ENCODE measurements at regions not wholly inside any gene's neighbourhood (a gene's known extent, or its start where the extent isn't known, plus 50 kb on each side); places are given as distances from the start of the nearest gene placed in this dataset.

- Histone ChIP-seq H3K27ac (ENCODE audit: low read length) (no peak overlapping the region), H3K9me3 (ENCODE audit: control insufficient read depth in 1 of 2, low read length in 2 of 2) (no peaks in the 10 kb centered on the region), H3K36me3 (ENCODE audit: control insufficient read depth in 1 of 2, insufficient read depth in 2 of 2, low read length in 2 of 2) (no peaks in the 10 kb centered on the region), H3K27me3 (ENCODE audit: low read depth, low read length) (no peaks in the 10 kb centered on the region), H3K4me3 (ENCODE audit: low read depth in 1 of 2, low read length in 2 of 2) (no peak overlapping the region), H3K4me1 (ENCODE audit: control insufficient read depth in 1 of 2, insufficient read depth in 2 of 2, low read length in 2 of 2) (peaks cover 0 to 13% of the 10 kb centered on the region in 2 donors)
These were observed 210.1 kb upstream of the STK17B start for GRCh38 chr2:196381464-196381863.

- Histone ChIP-seq H3K4me1 (ENCODE audit: control insufficient read depth in 1 of 2, insufficient read depth in 2 of 2, low read length in 2 of 2) (peaks cover 0 to 13% of the 10 kb centered on the region in 2 donors), H3K9me3 (ENCODE audit: control insufficient read depth in 1 of 2, low read length in 2 of 2) (no peaks in the 10 kb centered on the region)
These were observed 212.4 kb upstream of the STK17B start for GRCh38 chr2:196383799-196384198.

GRCh38 chr2:196384729-196385128 lies 213.4 kb upstream of the STK17B start:
- Histone ChIP-seq H3K27ac (ENCODE audit: low read length) (no peak overlapping the region), H3K36me3 (ENCODE audit: control insufficient read depth in 1 of 2, insufficient read depth in 2 of 2, low read length in 2 of 2) (no peaks in the 10 kb centered on the region), H3K4me1 (ENCODE audit: control insufficient read depth in 1 of 2, insufficient read depth in 2 of 2, low read length in 2 of 2) (peaks cover 0 to 13% of the 10 kb centered on the region in 2 donors), H3K27me3 (ENCODE audit: low read depth, low read length) (no peaks in the 10 kb centered on the region), H3K4me3 (ENCODE audit: low read depth in 1 of 2, low read length in 2 of 2) (no peak overlapping the region), H3K9me3 (ENCODE audit: control insufficient read depth in 1 of 2, low read length in 2 of 2) (no peaks in the 10 kb centered on the region)

More at GRCh38 chr2:196383799-196384198, 212.4 kb upstream of the STK17B start:
- no peak overlapping the region for H3K4me3 ChIP-seq (ENCODE audit: low read depth in 1 of 2, low read length in 2 of 2)
- H3K27me3 ChIP-seq (ENCODE audit: low read depth, low read length): no peaks in the 10 kb centered on the region
- no peaks in the 10 kb centered on the region for H3K36me3 ChIP-seq (ENCODE audit: control insufficient read depth in 1 of 2, insufficient read depth in 2 of 2, low read length in 2 of 2)
- no peak overlapping the region for H3K27ac ChIP-seq (ENCODE audit: low read length)

DNA sequence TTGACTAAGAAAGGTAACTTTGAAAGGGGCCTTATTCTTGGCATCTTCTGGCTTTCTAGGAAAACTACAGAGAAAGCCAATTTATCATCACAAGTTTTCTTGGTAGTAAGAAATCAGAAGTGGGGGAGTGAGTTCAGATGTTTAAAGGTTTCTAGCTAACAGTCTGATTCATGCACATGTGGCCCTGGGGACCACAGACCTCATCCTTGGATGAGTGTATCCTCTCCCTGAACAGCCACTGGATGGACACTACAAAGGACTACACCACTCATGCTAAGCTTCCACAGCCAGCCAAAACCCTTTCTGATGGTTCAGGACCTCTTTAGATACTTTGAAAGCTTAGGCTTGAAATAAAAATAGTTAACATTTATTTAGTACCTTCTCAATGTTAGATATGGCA lies 218.3 kb upstream of the STK17B start:
- Histone ChIP-seq H3K27ac (ENCODE audit: low read length) (no peak overlapping the region), H3K36me3 (ENCODE audit: control insufficient read depth in 1 of 2, insufficient read depth in 2 of 2, low read length in 2 of 2) (no peaks in the 10 kb centered on the region), H3K4me1 (ENCODE audit: control insufficient read depth in 1 of 2, insufficient read depth in 2 of 2, low read length in 2 of 2) (no peaks in the 10 kb centered on the region), H3K9me3 (ENCODE audit: control insufficient read depth in 1 of 2, low read length in 2 of 2) (no peaks in the 10 kb centered on the region), H3K27me3 (ENCODE audit: low read depth, low read length) (no peaks in the 10 kb centered on the region), H3K4me3 (ENCODE audit: low read depth in 1 of 2, low read length in 2 of 2) (no peak overlapping the region)

DNA sequence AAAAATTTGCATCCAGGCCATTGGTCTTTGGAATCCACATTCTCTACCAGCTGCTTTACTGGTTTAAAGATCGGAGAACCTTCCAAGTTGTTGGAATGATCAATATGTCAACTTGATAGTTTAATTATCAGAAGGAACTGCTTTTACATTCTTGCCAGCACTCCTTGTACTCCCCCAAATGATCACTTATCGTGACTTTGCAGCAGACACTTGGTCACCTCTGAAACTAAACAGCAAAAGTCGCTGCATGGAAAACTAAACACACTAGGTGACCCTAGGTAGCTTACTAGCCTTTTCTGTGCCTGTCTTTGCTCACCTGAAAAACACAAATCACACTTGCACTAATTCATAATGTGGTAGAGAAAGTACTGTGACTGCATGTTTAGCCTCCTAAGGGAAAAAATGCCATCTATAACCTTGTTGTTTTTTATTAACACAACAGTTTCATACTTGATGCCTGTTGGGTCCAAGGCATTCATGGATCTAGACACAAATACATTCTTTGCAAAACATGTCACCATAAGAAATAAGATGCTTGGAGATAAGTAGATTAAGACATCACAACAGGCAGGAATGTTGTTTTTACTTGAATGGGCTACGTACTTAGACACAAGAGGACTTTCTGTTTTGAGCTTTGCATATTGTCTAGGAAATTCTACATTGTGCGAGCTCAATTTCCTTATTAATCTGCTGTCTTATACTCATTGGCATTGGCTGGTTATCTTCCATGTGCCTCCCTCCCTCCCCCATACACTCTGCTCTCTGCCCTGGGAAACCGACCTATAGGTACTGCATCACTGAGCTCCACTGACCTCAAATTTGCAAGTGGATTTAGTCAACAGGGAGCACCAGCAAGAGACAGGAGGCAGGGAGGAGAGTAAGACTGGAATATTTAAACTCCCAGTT lies 219.1 kb upstream of the STK17B start:
- no peaks in the 10 kb centered on the region for H3K36me3 ChIP-seq (ENCODE audit: control insufficient read depth in 1 of 2, insufficient read depth in 2 of 2, low read length in 2 of 2)
- H3K4me3 ChIP-seq (ENCODE audit: low read depth in 1 of 2, low read length in 2 of 2): no peak overlapping the region
- no peak overlapping the region for H3K27ac ChIP-seq (ENCODE audit: low read length)
- no peaks in the 10 kb centered on the region for H3K9me3 ChIP-seq (ENCODE audit: control insufficient read depth in 1 of 2, low read length in 2 of 2)
- H3K4me1 ChIP-seq (ENCODE audit: control insufficient read depth in 1 of 2, insufficient read depth in 2 of 2, low read length in 2 of 2): no peaks in the 10 kb centered on the region
- H3K27me3 ChIP-seq (ENCODE audit: low read depth, low read length): no peaks in the 10 kb centered on the region

DNA sequence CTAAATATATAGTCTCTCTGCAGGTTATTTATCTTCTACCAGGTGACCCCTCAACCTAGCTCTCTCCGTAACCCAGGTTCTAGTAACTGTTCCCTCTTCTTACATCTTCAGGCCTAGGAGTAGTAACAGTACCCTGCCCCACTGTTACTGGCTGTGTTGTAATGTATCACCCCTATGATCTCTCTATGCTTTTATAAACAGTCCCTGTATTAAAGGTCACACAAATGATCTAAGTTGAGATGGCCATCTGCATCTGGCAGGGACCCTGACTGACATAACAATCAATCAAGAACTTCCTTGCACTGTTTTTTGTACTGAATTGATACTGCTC lies 219.7 kb upstream of the STK17B start:
- Histone ChIP-seq H3K27ac (ENCODE audit: low read length) (no peak overlapping the region), H3K4me3 (ENCODE audit: low read depth in 1 of 2, low read length in 2 of 2) (no peak overlapping the region), H3K9me3 (ENCODE audit: control insufficient read depth in 1 of 2, low read length in 2 of 2) (no peaks in the 10 kb centered on the region), H3K36me3 (ENCODE audit: control insufficient read depth in 1 of 2, insufficient read depth in 2 of 2, low read length in 2 of 2) (no peaks in the 10 kb centered on the region), H3K4me1 (ENCODE audit: control insufficient read depth in 1 of 2, insufficient read depth in 2 of 2, low read length in 2 of 2) (no peaks in the 10 kb centered on the region), H3K27me3 (ENCODE audit: low read depth, low read length) (no peaks in the 10 kb centered on the region)

DNA sequence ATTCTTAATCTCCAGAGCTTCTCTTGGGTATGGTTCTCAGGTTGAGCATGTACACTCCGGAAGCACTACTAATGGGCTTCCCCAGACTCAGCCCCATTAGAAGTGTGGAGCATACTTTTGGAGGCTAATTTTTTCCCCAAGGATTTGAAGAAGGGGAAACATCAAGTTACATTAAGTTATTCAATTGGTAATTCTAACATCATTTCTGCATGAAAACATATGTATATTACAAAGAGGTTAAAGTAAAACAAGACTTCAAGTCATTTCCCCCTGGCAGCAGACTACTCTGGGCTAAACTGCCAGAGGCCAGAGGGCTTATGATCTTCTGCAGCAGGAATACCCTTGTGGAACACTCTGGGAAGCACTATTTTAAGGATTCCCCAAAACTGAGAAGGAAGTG lies 227.7 kb upstream of the STK17B start:
- H3K36me3 ChIP-seq (ENCODE audit: control insufficient read depth in 1 of 2, insufficient read depth in 2 of 2, low read length in 2 of 2): no peaks in the 10 kb centered on the region
- no peak overlapping the region for H3K27ac ChIP-seq (ENCODE audit: low read length)
- peaks cover 0 to 6% of the 10 kb centered on the region in 2 donors for H3K4me1 ChIP-seq (ENCODE audit: control insufficient read depth in 1 of 2, insufficient read depth in 2 of 2, low read length in 2 of 2)
- no peaks in the 10 kb centered on the region for H3K9me3 ChIP-seq (ENCODE audit: control insufficient read depth in 1 of 2, low read length in 2 of 2)
- H3K4me3 ChIP-seq (ENCODE audit: low read depth in 1 of 2, low read length in 2 of 2): no peak overlapping the region
- H3K27me3 ChIP-seq (ENCODE audit: low read depth, low read length): no peaks in the 10 kb centered on the region

GRCh38 chr2:196399722-196400691 lies 228.6 kb upstream of the STK17B start:
- Histone ChIP-seq H3K4me3 (ENCODE audit: low read depth in 1 of 2, low read length in 2 of 2) (no peak overlapping the region), H3K27ac (ENCODE audit: low read length) (no peak overlapping the region)

GRCh38 chr2:196403471-196403870 lies 232.1 kb upstream of the STK17B start:
- Histone ChIP-seq H3K27me3 (ENCODE audit: low read depth, low read length) (no peaks in the 10 kb centered on the region), H3K36me3 (ENCODE audit: control insufficient read depth in 1 of 2, insufficient read depth in 2 of 2, low read length in 2 of 2) (no peaks in the 10 kb centered on the region), H3K27ac (ENCODE audit: low read length) (no peak overlapping the region), H3K4me1 (ENCODE audit: control insufficient read depth in 1 of 2, insufficient read depth in 2 of 2, low read length in 2 of 2) (peaks cover 0 to 6% of the 10 kb centered on the region in 2 donors), H3K4me3 (ENCODE audit: low read depth in 1 of 2, low read length in 2 of 2) (no peak overlapping the region), H3K9me3 (ENCODE audit: control insufficient read depth in 1 of 2, low read length in 2 of 2) (no peaks in the 10 kb centered on the region)

More at GRCh38 chr2:196399722-196400691, 228.6 kb upstream of the STK17B start:
- Histone ChIP-seq H3K27me3 (ENCODE audit: low read depth, low read length) (no peaks in the 10 kb centered on the region), H3K4me1 (ENCODE audit: control insufficient read depth in 1 of 2, insufficient read depth in 2 of 2, low read length in 2 of 2) (peaks cover 0 to 6% of the 10 kb centered on the region in 2 donors), H3K36me3 (ENCODE audit: control insufficient read depth in 1 of 2, insufficient read depth in 2 of 2, low read length in 2 of 2) (no peaks in the 10 kb centered on the region), H3K9me3 (ENCODE audit: control insufficient read depth in 1 of 2, low read length in 2 of 2) (no peaks in the 10 kb centered on the region)

DNA sequence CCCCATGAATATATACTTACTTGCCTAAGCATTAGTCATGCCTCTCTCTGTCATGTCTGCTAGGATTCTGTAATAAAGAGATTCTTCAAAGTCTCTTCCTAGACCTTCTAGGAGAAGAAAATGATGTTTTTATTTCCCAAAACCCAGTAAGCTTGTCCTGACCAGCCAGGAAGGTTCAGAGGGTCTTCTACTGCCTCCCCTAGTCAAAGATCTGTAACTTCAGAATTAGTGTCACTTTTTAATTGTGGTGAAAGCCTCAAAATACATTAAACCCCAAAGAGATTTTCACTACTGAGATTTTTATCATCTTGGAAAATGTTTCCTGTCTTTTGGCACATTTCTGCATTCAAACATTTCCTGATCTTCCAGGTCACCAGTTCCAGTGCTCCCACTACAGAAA lies 232.9 kb upstream of the STK17B start:
- no peaks in the 10 kb centered on the region for H3K27me3 ChIP-seq (ENCODE audit: low read depth, low read length)
- no peak overlapping the region for H3K27ac ChIP-seq (ENCODE audit: low read length)
- H3K4me1 ChIP-seq (ENCODE audit: control insufficient read depth in 1 of 2, insufficient read depth in 2 of 2, low read length in 2 of 2): peaks cover 0 to 6% of the 10 kb centered on the region in 2 donors
- no peaks in the 10 kb centered on the region for H3K36me3 ChIP-seq (ENCODE audit: control insufficient read depth in 1 of 2, insufficient read depth in 2 of 2, low read length in 2 of 2)
- H3K4me3 ChIP-seq (ENCODE audit: low read depth in 1 of 2, low read length in 2 of 2): no peak overlapping the region
- H3K9me3 ChIP-seq (ENCODE audit: control insufficient read depth in 1 of 2, low read length in 2 of 2): no peaks in the 10 kb centered on the region

GRCh38 chr2:196407675-196408264 lies 231.7 kb upstream of the CCDC150 start:
- Histone ChIP-seq H3K4me1 (ENCODE audit: control insufficient read depth in 1 of 2, insufficient read depth in 2 of 2, low read length in 2 of 2) (no peaks in the 10 kb centered on the region), H3K9me3 (ENCODE audit: control insufficient read depth in 1 of 2, low read length in 2 of 2) (no peaks in the 10 kb centered on the region), H3K27ac (ENCODE audit: low read length) (no peak overlapping the region), H3K27me3 (ENCODE audit: low read depth, low read length) (no peaks in the 10 kb centered on the region), H3K36me3 (ENCODE audit: control insufficient read depth in 1 of 2, insufficient read depth in 2 of 2, low read length in 2 of 2) (no peaks in the 10 kb centered on the region), H3K4me3 (ENCODE audit: low read depth in 1 of 2, low read length in 2 of 2) (no peak overlapping the region)
